Peyer's patch (tissue), 4 donors: ENCODE measurements at regions not wholly inside any gene's neighbourhood (a gene's known extent, or its start where the extent isn't known, plus 50 kb on each side); places are given as distances from the start of the nearest gene placed in this dataset.

Experiments used
- DNase-seq, 3 donors: peaks; one replicate each; pipeline ENCODE4 v3.0.0-alpha.2; 2017 to 2019
- H3K27ac ChIP-seq, 4 donors: fragments of 200-600 bp; sonication (generic); one replicate each; pipeline ENCODE4 v1.5.1; 2016 to 2019
- H3K27me3 ChIP-seq, 2 donors: fragments of 200-600 bp; sonication (generic); one replicate each; pipeline ENCODE4 v1.5.1; 2019
- H3K36me3 ChIP-seq, 3 donors: fragments of 200-600 bp; sonication (generic); one replicate each; pipeline ENCODE4 v1.5.1; 2016 to 2019
- H3K4me1 ChIP-seq, 4 donors: fragments of 200-600 bp; sonication (generic); one replicate each; pipeline ENCODE4 v1.5.1; 2016 to 2019
- H3K4me3 ChIP-seq, 4 donors: fragments of 200-600 bp; sonication (generic); 1 replicate in 3 of 4; 2 replicates in 1 of 4; pipeline ENCODE4 v1.5.1; 2016 to 2019; ENCODE audit warnings: mild to moderate bottlenecking in 1 of 4
- H3K9me3 ChIP-seq, 4 donors: fragments of 200-600 bp; sonication (generic); one replicate each; pipeline ENCODE4 v1.5.1; 2016 to 2019; ENCODE audit warnings: mild to moderate bottlenecking in 1 of 4
- POLR2A ChIP-seq, 2 donors: fragments of 450-650 bp; IDR thresholded peaks; one replicate each; pipeline ENCODE4 v1.5.1; 2017; ENCODE audit warnings: antibody characterized with exemption in 2 of 2, mild to moderate bottlenecking in 2 of 2, moderate library complexity in 2 of 2
- TF ChIP-seq, protein P1 (sequence below), 6 experiments: fragments of 450-650 bp in 4 of 6; fragments of 200-600 bp in 2 of 6; sonication (generic) in 1 of 6; IDR thresholded peaks; one replicate each; pipeline ENCODE4 v1.5.1; 2017 to 2019; ENCODE audit warnings: antibody characterized with exemption in 6 of 6, mild to moderate bottlenecking in 3 of 6, moderate library complexity in 1 of 6

GRCh38 chr19:28885965-28886364 lies 327.0 kb downstream of the UQCRFS1 start:
- TF ChIP-seq, protein P1, sequence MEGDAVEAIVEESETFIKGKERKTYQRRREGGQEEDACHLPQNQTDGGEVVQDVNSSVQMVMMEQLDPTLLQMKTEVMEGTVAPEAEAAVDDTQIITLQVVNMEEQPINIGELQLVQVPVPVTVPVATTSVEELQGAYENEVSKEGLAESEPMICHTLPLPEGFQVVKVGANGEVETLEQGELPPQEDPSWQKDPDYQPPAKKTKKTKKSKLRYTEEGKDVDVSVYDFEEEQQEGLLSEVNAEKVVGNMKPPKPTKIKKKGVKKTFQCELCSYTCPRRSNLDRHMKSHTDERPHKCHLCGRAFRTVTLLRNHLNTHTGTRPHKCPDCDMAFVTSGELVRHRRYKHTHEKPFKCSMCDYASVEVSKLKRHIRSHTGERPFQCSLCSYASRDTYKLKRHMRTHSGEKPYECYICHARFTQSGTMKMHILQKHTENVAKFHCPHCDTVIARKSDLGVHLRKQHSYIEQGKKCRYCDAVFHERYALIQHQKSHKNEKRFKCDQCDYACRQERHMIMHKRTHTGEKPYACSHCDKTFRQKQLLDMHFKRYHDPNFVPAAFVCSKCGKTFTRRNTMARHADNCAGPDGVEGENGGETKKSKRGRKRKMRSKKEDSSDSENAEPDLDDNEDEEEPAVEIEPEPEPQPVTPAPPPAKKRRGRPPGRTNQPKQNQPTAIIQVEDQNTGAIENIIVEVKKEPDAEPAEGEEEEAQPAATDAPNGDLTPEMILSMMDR (IDR thresholded peaks at IDR 0.05): no peak
- no peak for TF ChIP-seq POLR2A (IDR thresholded peaks at IDR 0.05)
- no peak overlapping the region for H3K27ac ChIP-seq
- no peak overlapping the region for H3K4me3 ChIP-seq
- no peaks in the 10 kb centered on the region for H3K36me3 ChIP-seq
- no peaks in the 10 kb centered on the region for H3K4me1 ChIP-seq
- no peaks in the 10 kb centered on the region for H3K27me3 ChIP-seq
- H3K9me3 ChIP-seq: no peaks in the 10 kb centered on the region
- DNase-seq: no peak

GRCh38 chr19:28884786-28885476 lies 328.0 kb downstream of the UQCRFS1 start:
- DNase-seq: no peak
- Histone ChIP-seq H3K36me3 (no peaks in the 10 kb centered on the region), H3K4me3 (no peak overlapping the region), H3K9me3 (no peaks in the 10 kb centered on the region), H3K4me1 (no peaks in the 10 kb centered on the region), H3K27ac (no peak overlapping the region), H3K27me3 (no peaks in the 10 kb centered on the region)
- TF ChIP-seq, protein P1 (IDR thresholded peaks at IDR 0.05): no peak
- no peak for TF ChIP-seq POLR2A (IDR thresholded peaks at IDR 0.05)

DNA sequence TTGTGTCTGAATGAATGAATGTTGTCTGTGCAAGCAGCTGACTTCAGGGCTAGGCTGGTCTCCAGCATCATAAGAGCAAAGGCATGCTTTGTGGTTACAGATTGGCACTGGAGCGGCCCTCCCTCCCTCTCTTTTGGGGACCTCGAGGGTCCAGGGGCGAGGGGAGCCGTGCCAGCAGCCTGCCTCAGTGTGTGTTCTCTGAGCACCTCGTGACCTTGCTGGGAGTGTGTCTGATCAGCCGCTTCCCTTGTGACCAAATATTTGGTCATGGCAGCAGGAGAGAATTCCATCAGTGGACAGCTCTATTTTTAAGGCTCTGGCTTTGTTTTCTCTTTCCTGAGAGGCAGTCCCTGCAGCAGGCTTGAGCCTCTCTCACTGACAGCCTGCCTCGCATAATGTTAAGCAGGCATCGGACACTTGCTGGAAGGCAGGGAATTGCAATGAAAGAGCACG lies 329.7 kb downstream of the UQCRFS1 start:
- no peaks in the 10 kb centered on the region for H3K9me3 ChIP-seq
- DNase-seq: no peak
- no peak overlapping the region for H3K4me3 ChIP-seq
- TF ChIP-seq POLR2A (IDR thresholded peaks at IDR 0.05): no peak
- no peaks in the 10 kb centered on the region for H3K36me3 ChIP-seq
- H3K27me3 ChIP-seq: no peaks in the 10 kb centered on the region
- no peak overlapping the region for H3K27ac ChIP-seq
- no peaks in the 10 kb centered on the region for H3K4me1 ChIP-seq

- Histone ChIP-seq H3K4me1 (no peaks in the 10 kb centered on the region), H3K27ac (no peak overlapping the region), H3K36me3 (no peaks in the 10 kb centered on the region), H3K4me3 (no peak overlapping the region), H3K9me3 (no peaks in the 10 kb centered on the region), H3K27me3 (no peaks in the 10 kb centered on the region)
- no peak for DNase-seq
- no peak for TF ChIP-seq POLR2A (IDR thresholded peaks at IDR 0.05)
- TF ChIP-seq, protein P1 (IDR thresholded peaks at IDR 0.05): no peak
These were observed 330.1 kb downstream of the UQCRFS1 start for GRCh38 chr19:28882818-28883217.

- Histone ChIP-seq H3K9me3 (no peaks in the 10 kb centered on the region), H3K27ac (no peak overlapping the region), H3K36me3 (no peaks in the 10 kb centered on the region), H3K4me1 (no peaks in the 10 kb centered on the region), H3K4me3 (no peak overlapping the region), H3K27me3 (no peaks in the 10 kb centered on the region)
- DNase-seq: no peak
- TF ChIP-seq POLR2A (IDR thresholded peaks at IDR 0.05): no peak
- TF ChIP-seq, protein P1 (IDR thresholded peaks at IDR 0.05): no peak
These were observed 331.3 kb downstream of the UQCRFS1 start for GRCh38 chr19:28881616-28882015.

DNA sequence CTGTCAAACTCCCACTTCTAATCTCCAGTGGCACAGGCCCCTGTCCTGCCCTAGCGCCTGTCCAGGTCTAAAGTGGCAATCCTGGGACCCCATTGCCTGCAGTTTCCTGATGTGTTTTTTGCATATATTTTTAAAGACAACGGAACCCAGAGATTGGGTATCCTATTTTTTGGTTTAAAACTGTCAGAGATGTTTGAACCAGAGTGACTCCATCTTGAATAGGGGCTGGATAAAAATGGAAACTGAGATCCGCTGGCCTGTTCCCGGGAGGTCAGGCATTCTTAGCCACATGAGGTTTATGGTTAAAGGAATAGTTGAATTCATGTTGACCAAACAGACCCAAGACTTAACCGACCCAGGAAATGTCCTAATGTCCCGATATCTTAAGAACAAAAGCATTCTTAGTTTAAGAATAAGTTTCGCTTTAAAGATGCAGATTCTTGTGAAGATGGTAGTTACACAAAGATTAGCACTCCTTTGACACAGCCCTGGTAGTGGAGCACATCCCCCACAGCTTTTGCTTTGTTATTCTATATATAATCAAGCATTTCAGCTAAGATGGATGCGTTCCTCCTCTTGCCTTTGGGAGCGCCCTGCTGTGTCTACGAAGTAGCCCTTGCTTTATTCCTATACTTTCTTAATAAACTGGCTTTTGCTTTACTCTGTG lies 332.1 kb downstream of the UQCRFS1 start:
- H3K9me3 ChIP-seq: no peaks in the 10 kb centered on the region
- no peaks in the 10 kb centered on the region for H3K36me3 ChIP-seq
- no peak for DNase-seq
- no peak overlapping the region for H3K27ac ChIP-seq
- H3K4me1 ChIP-seq: no peaks in the 10 kb centered on the region
- H3K27me3 ChIP-seq: no peaks in the 10 kb centered on the region
- TF ChIP-seq POLR2A (IDR thresholded peaks at IDR 0.05): no peak
- no peak overlapping the region for H3K4me3 ChIP-seq
